ENCODE measurements at regions not wholly inside any gene's neighbourhood (a gene's known extent, or its start where the extent isn't known, plus 50 kb on each side); places are given as distances from the start of the nearest gene placed in this dataset.

DNA sequence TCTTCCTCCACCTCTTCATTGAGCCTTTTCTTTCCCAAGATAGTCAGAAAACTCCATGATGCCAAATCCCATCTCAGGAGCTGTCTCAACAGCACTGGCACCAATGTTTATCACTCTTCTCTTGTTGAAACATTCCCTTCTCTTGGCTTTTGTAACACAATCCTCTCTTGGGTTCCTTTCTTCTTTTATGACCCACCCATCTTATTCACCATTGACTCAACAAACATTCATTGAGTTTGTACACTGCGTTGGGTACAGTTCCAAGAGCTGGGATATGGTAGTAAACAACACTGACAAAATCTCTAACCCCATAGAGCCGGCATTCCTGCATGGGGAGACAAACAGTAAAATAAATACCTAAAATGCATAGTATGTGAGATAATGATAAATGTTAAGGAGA, 577.5 kb downstream of the INHBA start:
- Mint-ChIP-seq H3K27ac (no peak overlapping the region), H3K4me3 (no peak overlapping the region), H3K36me3 (ENCODE audit: low read depth) (no peaks in the 10 kb centered on the region), H3K9me3 (no peaks in the 10 kb centered on the region), H3K4me1 (no peaks in the 10 kb centered on the region), H3K27me3 (no peaks in the 10 kb centered on the region)
- no peak for DNase-seq
- intact Hi-C loops (cut with micrococcal nuclease) = no loop called here
- ChIA-PET POLR2A (no interaction called here), CTCF (no interaction called here)
- no peak for TF ChIP-seq CTCF (IDR thresholded peaks at IDR 0.05)
- no peak for ATAC-seq (ENCODE audit: low read depth)

GRCh38 chr7:41122256-41122987, 580.5 kb downstream of the INHBA start:
- peaks cover 8% of the 10 kb centered on the region for H3K9me3 Mint-ChIP-seq
- no peaks in the 10 kb centered on the region for H3K36me3 Mint-ChIP-seq (ENCODE audit: low read depth)

GRCh38 chr7:41121228-41121627, 581.7 kb downstream of the INHBA start:
- Mint-ChIP-seq H3K27ac (no peak overlapping the region), H3K4me1 (no peaks in the 10 kb centered on the region), H3K9me3 (peaks cover 8% of the 10 kb centered on the region), H3K4me3 (no peak overlapping the region), H3K27me3 (peaks cover 2% of the 10 kb centered on the region), H3K36me3 (ENCODE audit: low read depth) (no peaks in the 10 kb centered on the region)
- POLR2A ChIA-PET = no interaction called here
- ATAC-seq (ENCODE audit: low read depth) = no peak
- DNase-seq = no peak
- CTCF ChIA-PET = no interaction called here
- intact Hi-C loops (cut with micrococcal nuclease) = no loop called here
- TF ChIP-seq CTCF (IDR thresholded peaks at IDR 0.05) = no peak

More at GRCh38 chr7:41122256-41122987, 580.5 kb downstream of the INHBA start:
- CTCF ChIA-PET = no interaction called here
- intact Hi-C loops (cut with micrococcal nuclease) = no loop called here
- Mint-ChIP-seq H3K4me3 (no peak overlapping the region), H3K27ac (no peak overlapping the region), H3K27me3 (peaks cover 2% of the 10 kb centered on the region), H3K4me1 (no peaks in the 10 kb centered on the region)
- ATAC-seq (ENCODE audit: low read depth) (no peak), DNase-seq (no peak)
- POLR2A ChIA-PET = no interaction called here
- TF ChIP-seq CTCF (IDR thresholded peaks at IDR 0.05) = no peak

- Mint-ChIP-seq H3K36me3 (ENCODE audit: low read depth) (no peaks in the 10 kb centered on the region), H3K4me3 (no peak overlapping the region), H3K27ac (no peak overlapping the region), H3K27me3 (peaks cover 2% of the 10 kb centered on the region), H3K9me3 (peaks cover 8% of the 10 kb centered on the region), H3K4me1 (no peaks in the 10 kb centered on the region)
- CTCF ChIA-PET = no interaction called here
- POLR2A ChIA-PET = no interaction called here
- DNase-seq = no peak
- intact Hi-C loops (cut with micrococcal nuclease) = no loop called here
- ATAC-seq (ENCODE audit: low read depth) = no peak
- TF ChIP-seq CTCF (IDR thresholded peaks at IDR 0.05) = no peak
Observed at GRCh38 chr7:41118486-41118885, 584.4 kb downstream of the INHBA start.

DNA sequence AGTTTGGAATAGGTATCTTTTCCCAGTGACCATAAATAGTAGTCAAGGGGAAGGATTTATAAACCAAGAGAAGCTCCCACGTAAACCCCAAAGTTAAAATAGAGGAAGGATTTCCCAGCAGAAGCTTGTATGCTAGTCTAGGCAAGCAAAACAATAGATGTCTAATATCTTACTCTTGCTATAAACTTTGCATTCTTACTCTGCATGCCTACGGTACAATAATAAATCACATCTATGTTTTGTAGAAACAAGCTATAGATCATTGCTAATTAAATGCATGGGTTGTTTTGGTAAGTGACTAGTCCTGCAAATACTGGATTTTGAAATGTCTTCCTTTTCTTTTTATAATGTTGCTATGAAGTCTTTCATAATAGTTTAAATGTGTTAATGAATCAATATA, 585.5 kb downstream of the INHBA start:
- H3K4me1 Mint-ChIP-seq = no peaks in the 10 kb centered on the region
- peaks cover 2% of the 10 kb centered on the region for H3K27me3 Mint-ChIP-seq
- peaks cover 8% of the 10 kb centered on the region for H3K9me3 Mint-ChIP-seq
- ChIA-PET POLR2A (no interaction called here), CTCF (no interaction called here)
- no peak for DNase-seq
- intact Hi-C loops (cut with micrococcal nuclease) = no loop called here
- ATAC-seq (ENCODE audit: low read depth) = no peak
- TF ChIP-seq CTCF (IDR thresholded peaks at IDR 0.05) = no peak
- no peak overlapping the region for H3K4me3 Mint-ChIP-seq
- H3K36me3 Mint-ChIP-seq (ENCODE audit: low read depth) = no peaks in the 10 kb centered on the region
- no peak overlapping the region for H3K27ac Mint-ChIP-seq
